Neuronal stem cell (in vitro differentiated cells): ENCODE measurements at regions not wholly inside any gene's neighbourhood (a gene's known extent, or its start where the extent isn't known, plus 50 kb on each side); places are given as distances from the start of the nearest gene placed in this dataset. TPM values are rescaled to one million over a fixed set of nuclear protein-coding genes. Genes with fewer than 3 reads are reported as not detected.

Source experiments
- DNase-seq: peaks from one replicate; pipeline ENCODE4 v3.0.0-alpha.2; 2013; ENCODE audit warnings: low spot score
- H2AFZ ChIP-seq: one replicate; pipeline ENCODE4 v1.6.1; 2013; ENCODE audit warnings: mild to moderate bottlenecking, low read length, inconsistent platforms
- H2AK5ac ChIP-seq: 2 replicates; pipeline ENCODE4 v1.6.1; 2013; ENCODE audit warnings: low read depth, mild to moderate bottlenecking, inconsistent platforms, low read length, moderate library complexity, mixed read lengths
- H2BK120ac ChIP-seq: 2 replicates; pipeline ENCODE4 v1.6.1; 2013; ENCODE audit warnings: low read depth, mild to moderate bottlenecking, inconsistent platforms, low read length, moderate library complexity, mixed read lengths
- H2BK12ac ChIP-seq: one replicate; pipeline ENCODE4 v1.6.1; 2013; ENCODE audit warnings: low read length, inconsistent platforms
- H2BK15ac ChIP-seq: 2 replicates; pipeline ENCODE4 v1.6.1; 2013; ENCODE audit warnings: mild to moderate bottlenecking, low read length, inconsistent platforms, mixed read lengths
- H2BK5ac ChIP-seq: one replicate; pipeline ENCODE4 v1.6.1; 2013; ENCODE audit warnings: inconsistent platforms, mild to moderate bottlenecking, low read length, moderate library complexity
- H3K14ac ChIP-seq: one replicate; pipeline ENCODE4 v1.6.1; 2013; ENCODE audit warnings: low read length, inconsistent platforms
- H3K18ac ChIP-seq: 2 replicates; pipeline ENCODE4 v1.6.1; 2013; ENCODE audit warnings: low read length, inconsistent platforms
- H3K23ac ChIP-seq: 2 replicates; pipeline ENCODE4 v1.6.1; 2013; ENCODE audit warnings: low read depth, mild to moderate bottlenecking, mixed read lengths, low read length, inconsistent platforms; ENCODE audit not compliant: poor library complexity
- H3K27ac ChIP-seq: replicated peaks from 3 replicates; pipeline ENCODE4 v1.5.1; 2013; ENCODE audit warnings: low read length, inconsistent platforms
- H3K27me3 ChIP-seq, 3 experiments: 2 replicates each; pipeline ENCODE4 v1.6.1; 2013; ENCODE audit warnings: low read length in 3 of 3, mild to moderate bottlenecking in 2 of 3, inconsistent platforms in 1 of 3, low read depth in 1 of 3, mixed read lengths in 1 of 3, moderate library complexity in 1 of 3; ENCODE audit not compliant: control insufficient read depth in 3 of 3, insufficient read depth in 3 of 3
- H3K36me3 ChIP-seq, 2 donors: replicated peaks in 1 of 2; 2 replicates each; pipeline ENCODE4 v1.6.1; 2013; ENCODE audit warnings: low read length in 2 of 2; ENCODE audit not compliant: control insufficient read depth in 2 of 2, insufficient read depth in 2 of 2
- H3K4ac ChIP-seq: 2 replicates; pipeline ENCODE4 v1.6.1; 2013; ENCODE audit warnings: inconsistent platforms, mild to moderate bottlenecking, low read length, moderate library complexity
- H3K4me1 ChIP-seq, 2 donors: 1 replicate in 1 of 2; 2 replicates in 1 of 2; pipeline ENCODE4 v1.6.1; 2013; ENCODE audit warnings: low read length in 2 of 2, low read depth in 1 of 2; ENCODE audit not compliant: control insufficient read depth in 2 of 2, insufficient read depth in 1 of 2
- H3K4me2 ChIP-seq: one replicate; pipeline ENCODE4 v1.6.1; 2013; ENCODE audit warnings: mild to moderate bottlenecking, low read length, inconsistent platforms; ENCODE audit not compliant: insufficient read depth, poor library complexity, severe bottlenecking
- H3K4me3 ChIP-seq, 2 donors: 2 replicates each; pipeline ENCODE4 v1.5.1; 2013; ENCODE audit warnings: low read length in 2 of 2, mild to moderate bottlenecking in 2 of 2, inconsistent platforms in 1 of 2, moderate library complexity in 1 of 2
- H3K79me1 ChIP-seq: one replicate; pipeline ENCODE4 v1.6.1; 2013; ENCODE audit warnings: low read depth, mild to moderate bottlenecking, inconsistent platforms, low read length, moderate library complexity
- H3K9ac ChIP-seq: one replicate; pipeline ENCODE4 v1.6.1; 2013; ENCODE audit warnings: mild to moderate bottlenecking, low read depth, low read length, inconsistent platforms; ENCODE audit not compliant: poor library complexity
- H3K9me3 ChIP-seq, 2 donors: replicated peaks in 1 of 2; 2 replicates each; pipeline versions ENCODE3 to v1.6.1; 2013; ENCODE audit warnings: low read length in 2 of 2, mild to moderate bottlenecking in 2 of 2, inconsistent platforms in 1 of 2, low read depth in 1 of 2, mixed read lengths in 1 of 2, moderate library complexity in 1 of 2; ENCODE audit not compliant: control insufficient read depth in 2 of 2, insufficient read depth in 1 of 2
- H4K8ac ChIP-seq: one replicate; pipeline ENCODE4 v1.6.1; 2013; ENCODE audit warnings: low read depth, mild to moderate bottlenecking, inconsistent platforms, low read length, moderate library complexity
- H4K91ac ChIP-seq: one replicate; pipeline ENCODE4 v1.6.1; 2013; ENCODE audit warnings: low read length, low read depth, mild to moderate bottlenecking, inconsistent platforms; ENCODE audit not compliant: poor library complexity
- WGBS, 2 donors: extraction: QIAGEN DNeasy Blood & Tissue Kit; methylation state at CpG; one replicate each; pipeline ENCODE4 v1.1.7; 2013; ENCODE audit warnings: missing lambda C conversion rate in 2 of 2, mixed read lengths in 1 of 2; ENCODE audit not compliant: insufficient read length in 2 of 2, insufficient replicate concordance in 1 of 2; ENCODE audit errors: extremely low coverage in 2 of 2; 5-methylcytosine and 5-hydroxymethylcytosine counted together
- small RNA-seq: library from polyadenylated mRNA; stranded (forward); fragments of <200 nt; extraction: miRNeasy Mini kit (QIAGEN cat#:217004); gene quantifications from one replicate; pipeline ENCODE3, GENCODE V24; 2013; ENCODE audit not compliant: insufficient read depth

GRCh38 chr11:103849366-103849765 is 187.1 kb upstream of the DDI1 start:
- Histone ChIP-seq H4K91ac (no peak overlapping the region), H2AK5ac (no peak overlapping the region), H3K9ac (no peak overlapping the region), H2BK5ac (no peak overlapping the region), H4K8ac (no peak overlapping the region), H3K4me1 (peaks cover 0 to 7% of the 10 kb centered on the region in 2 donors), H3K9me3 (no peaks in the 10 kb centered on the region), H3K4ac (no peak overlapping the region), H3K4me3 (no peak overlapping the region), H2AFZ (no peak overlapping the region), H2BK15ac (no peak overlapping the region), H3K27ac (no peak overlapping the region), H3K27me3 (no peaks in the 10 kb centered on the region), H2BK12ac (no peak overlapping the region), H3K4me2 (no peak overlapping the region), H2BK120ac (no peak overlapping the region), H3K14ac (no peak overlapping the region), H3K18ac (no peak overlapping the region), H3K36me3 (no peaks in the 10 kb centered on the region), H3K79me1 (no peaks in the 10 kb centered on the region), H3K23ac (no peak overlapping the region)
- no CpG with 5 or more reads among the region's 3 CpGs for WGBS, 2 donors
- DNase-seq: no peak

- Histone ChIP-seq H2BK5ac (no peak overlapping the region), H2BK120ac (no peak overlapping the region), H3K36me3 (no peaks in the 10 kb centered on the region), H3K27ac (no peak overlapping the region), H2AFZ (peak overlapping the region; percentile 4), H3K14ac (no peak overlapping the region), H3K9ac (no peak overlapping the region), H2AK5ac (no peak overlapping the region), H3K18ac (no peak overlapping the region), H2BK15ac (no peak overlapping the region), H3K4me2 (no peak overlapping the region), H3K79me1 (no peaks in the 10 kb centered on the region), H4K91ac (no peak overlapping the region), H4K8ac (no peak overlapping the region), H3K4me1 (no peaks in the 10 kb centered on the region), H3K23ac (no peak overlapping the region), H3K27me3 (no peaks in the 10 kb centered on the region), H3K9me3 (no peaks in the 10 kb centered on the region), H3K4me3 (no peak overlapping the region), H3K4ac (no peak overlapping the region), H2BK12ac (no peak overlapping the region)
- DNase-seq: no peak
- no CpG with 5 or more reads among the region's 6 CpGs for WGBS, 2 donors
These were observed 185.8 kb upstream of the DDI1 start for GRCh38 chr11:103850419-103851165.

GRCh38 chr11:103851166-103851651 is 185.2 kb upstream of the DDI1 start:
- no peak overlapping the region for H3K4me3 ChIP-seq
- H3K18ac ChIP-seq: no peak overlapping the region
- no peak overlapping the region for H3K4ac ChIP-seq
- no peak overlapping the region for H4K8ac ChIP-seq
- no peaks in the 10 kb centered on the region for H3K27me3 ChIP-seq
- H2BK15ac ChIP-seq: no peak overlapping the region
- no peak overlapping the region for H3K23ac ChIP-seq
- H2AK5ac ChIP-seq: no peak overlapping the region
- no peak overlapping the region for H3K4me2 ChIP-seq
- H2BK12ac ChIP-seq: no peak overlapping the region
- DNase-seq: no peak
- no peak overlapping the region for H3K14ac ChIP-seq
- H3K9ac ChIP-seq: no peak overlapping the region
- no peak overlapping the region for H2BK5ac ChIP-seq
- no peaks in the 10 kb centered on the region for H3K79me1 ChIP-seq
- no CpG with 5 or more reads among the region's 3 CpGs for WGBS, 2 donors
- no peaks in the 10 kb centered on the region for H3K36me3 ChIP-seq
- no peaks in the 10 kb centered on the region for H3K4me1 ChIP-seq
- H3K27ac ChIP-seq: no peak overlapping the region
- no peak overlapping the region for H4K91ac ChIP-seq
- H2AFZ ChIP-seq: peak overlapping the region; percentile 4
- H2BK120ac ChIP-seq: no peak overlapping the region
- no peaks in the 10 kb centered on the region for H3K9me3 ChIP-seq

Small RNA genes lying in the stretch of these regions (small RNA-seq; reads per million reads assigned to genes)
- gene MIR4693: not detected
